ENCODE measurements at regions not wholly inside any gene's neighbourhood (a gene's known extent, or its start where the extent isn't known, plus 50 kb on each side); places are given as distances from the start of the nearest gene placed in this dataset.

DNA sequence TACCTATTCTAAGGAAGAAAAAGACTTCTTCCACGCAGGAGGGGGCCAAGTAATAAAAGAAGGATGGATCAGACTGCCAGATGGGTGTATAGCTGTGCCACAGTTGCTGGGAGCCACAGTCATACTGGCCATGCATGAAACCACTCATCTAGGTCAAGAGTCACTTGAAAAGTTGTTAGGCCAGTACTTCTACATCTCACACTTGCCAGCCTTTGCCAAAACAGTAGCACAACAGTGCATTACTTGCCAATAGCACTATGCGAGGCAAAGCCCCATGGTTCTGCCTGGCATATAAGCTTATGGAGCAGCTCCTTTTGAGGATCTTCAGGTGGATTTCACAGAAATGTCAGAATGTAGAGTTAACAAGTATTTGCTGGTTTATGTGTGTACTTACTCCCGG lies 735.0 kb downstream of the NLGN4Y start:
- H3K4me3 ChIP-seq = no peak overlapping the region
- H3K27ac ChIP-seq = no peak overlapping the region
- 62 to 73% methylated on average over 3 of the region's 3 CpGs for WGBS, 2 donors
- no peaks in the 10 kb centered on the region for H3K9me3 ChIP-seq
- H3K27me3 ChIP-seq = no peaks in the 10 kb centered on the region
- TF ChIP-seq, protein P1, sequence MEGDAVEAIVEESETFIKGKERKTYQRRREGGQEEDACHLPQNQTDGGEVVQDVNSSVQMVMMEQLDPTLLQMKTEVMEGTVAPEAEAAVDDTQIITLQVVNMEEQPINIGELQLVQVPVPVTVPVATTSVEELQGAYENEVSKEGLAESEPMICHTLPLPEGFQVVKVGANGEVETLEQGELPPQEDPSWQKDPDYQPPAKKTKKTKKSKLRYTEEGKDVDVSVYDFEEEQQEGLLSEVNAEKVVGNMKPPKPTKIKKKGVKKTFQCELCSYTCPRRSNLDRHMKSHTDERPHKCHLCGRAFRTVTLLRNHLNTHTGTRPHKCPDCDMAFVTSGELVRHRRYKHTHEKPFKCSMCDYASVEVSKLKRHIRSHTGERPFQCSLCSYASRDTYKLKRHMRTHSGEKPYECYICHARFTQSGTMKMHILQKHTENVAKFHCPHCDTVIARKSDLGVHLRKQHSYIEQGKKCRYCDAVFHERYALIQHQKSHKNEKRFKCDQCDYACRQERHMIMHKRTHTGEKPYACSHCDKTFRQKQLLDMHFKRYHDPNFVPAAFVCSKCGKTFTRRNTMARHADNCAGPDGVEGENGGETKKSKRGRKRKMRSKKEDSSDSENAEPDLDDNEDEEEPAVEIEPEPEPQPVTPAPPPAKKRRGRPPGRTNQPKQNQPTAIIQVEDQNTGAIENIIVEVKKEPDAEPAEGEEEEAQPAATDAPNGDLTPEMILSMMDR (IDR thresholded peaks at IDR 0.05) = no peak
- no peaks in the 10 kb centered on the region for H3K4me1 ChIP-seq
- ATAC-seq (no peak), DNase-seq (no peak)
- intact Hi-C loops (cut with DNase I) = loop anchor here in 1 of 10 donors (10.0 kb wide), 1 partner anchor 56 kb away; no protein-coding TSS in a partner anchor
- no peaks in the 10 kb centered on the region for H3K36me3 ChIP-seq

DNA sequence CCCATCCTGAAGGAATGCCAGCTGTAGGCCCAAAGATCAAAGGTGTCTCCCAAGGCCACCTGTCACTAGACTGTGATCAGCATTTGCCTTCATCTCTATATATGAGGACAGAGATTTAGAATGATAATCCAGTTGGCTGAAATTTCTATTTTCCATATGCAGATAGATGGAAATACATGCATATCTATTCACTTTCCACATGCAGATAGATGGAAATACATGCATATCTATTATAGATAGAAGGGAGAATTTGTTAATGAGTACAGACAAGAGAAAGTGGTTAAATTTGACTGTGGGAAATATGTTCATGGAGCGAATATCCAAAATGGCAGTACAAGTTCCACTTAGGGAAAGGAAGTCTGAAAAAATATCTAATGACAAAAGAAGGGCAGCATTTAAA lies 762.2 kb downstream of the NLGN4Y start:
- no peak overlapping the region for H3K27ac ChIP-seq
- ATAC-seq = no peak

DNA sequence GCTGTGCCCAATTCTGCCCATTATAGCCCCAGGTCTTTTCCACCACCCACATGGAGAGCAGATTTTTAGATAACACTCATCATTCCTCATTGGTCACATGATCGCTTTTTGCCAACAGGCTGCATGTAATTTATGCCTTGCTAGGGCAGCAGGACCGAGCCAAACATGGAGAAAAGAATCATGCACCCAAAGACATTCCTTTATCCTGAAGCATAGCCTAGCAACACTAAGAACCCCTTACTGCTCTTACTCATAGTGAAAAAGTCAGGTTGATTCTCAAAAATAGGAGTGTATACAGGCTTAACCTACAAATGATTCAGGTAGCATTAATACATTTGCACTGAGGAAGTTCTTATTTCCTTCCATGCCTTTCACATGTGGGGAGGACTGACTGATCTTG lies 765.5 kb downstream of the NLGN4Y start:
- no peaks in the 10 kb centered on the region for H3K27me3 ChIP-seq

More for the DNA sequence above, 762.2 kb downstream of the NLGN4Y start:
- no peaks in the 10 kb centered on the region for H3K27me3 ChIP-seq
- H3K4me1 ChIP-seq = no peaks in the 10 kb centered on the region
- TF ChIP-seq, protein P1 (IDR thresholded peaks at IDR 0.05) = no peak
- no peak overlapping the region for H3K4me3 ChIP-seq
- H3K9me3 ChIP-seq = no peaks in the 10 kb centered on the region
- no peak for DNase-seq
- intact Hi-C loops (cut with DNase I) = no loop called here
- 74 to 76% methylated on average over 1 of the region's 1 CpG for WGBS, 2 donors
- H3K36me3 ChIP-seq = no peaks in the 10 kb centered on the region

DNA sequence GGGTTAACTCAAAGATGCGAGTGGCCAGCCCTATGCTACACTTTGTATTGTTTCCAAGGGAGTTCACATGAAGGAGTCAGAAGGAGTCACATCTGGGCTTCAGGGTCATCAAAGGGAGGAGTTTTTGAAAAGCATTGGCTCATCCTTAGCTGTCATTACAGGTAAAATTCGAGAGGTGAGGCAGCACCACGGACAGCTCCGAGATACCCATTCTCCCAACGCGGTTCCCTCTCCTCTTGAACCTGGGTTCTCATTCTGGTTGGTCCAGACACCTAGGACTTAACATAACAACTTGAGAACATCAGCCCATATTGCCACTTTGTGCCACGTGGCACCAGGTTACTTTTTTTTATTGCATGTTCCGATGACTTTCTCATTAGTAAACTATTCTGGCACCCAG lies 768.6 kb downstream of the NLGN4Y start:
- Histone ChIP-seq H3K27ac (no peak overlapping the region), H3K27me3 (no peaks in the 10 kb centered on the region), H3K4me3 (no peak overlapping the region), H3K9me3 (no peaks in the 10 kb centered on the region), H3K4me1 (no peaks in the 10 kb centered on the region), H3K36me3 (no peaks in the 10 kb centered on the region)
- TF ChIP-seq, protein P1 (IDR thresholded peaks at IDR 0.05) = no peak
- intact Hi-C loops (cut with DNase I) = no loop called here
- 52 to 54% methylated on average over 8 of the region's 8 CpGs for WGBS, 2 donors
- DNase-seq (no peak), ATAC-seq (no peak)

More for the DNA sequence above, 765.5 kb downstream of the NLGN4Y start:
- no peaks in the 10 kb centered on the region for H3K36me3 ChIP-seq
- H3K27ac ChIP-seq = no peak overlapping the region
- DNase-seq (no peak), ATAC-seq (no peak)
- TF ChIP-seq, protein P1 (IDR thresholded peaks at IDR 0.05) = no peak
- WGBS, 2 donors = 67 to 77% methylated on average over 2 of the region's 2 CpGs
- H3K4me3 ChIP-seq = no peak overlapping the region
- intact Hi-C loops (cut with DNase I) = no loop called here
- H3K4me1 ChIP-seq = no peaks in the 10 kb centered on the region
- no peaks in the 10 kb centered on the region for H3K9me3 ChIP-seq

All from heart right ventricle (tissue), 16 donors.